ENCODE measurements at regions not wholly inside any gene's neighbourhood (a gene's known extent, or its start where the extent isn't known, plus 50 kb on each side); places are given as distances from the start of the nearest gene placed in this dataset.
"Not testable (repeated sequence)": the region's sequence is repeated elsewhere in the genome, so short reads cannot be mapped to it uniquely, and the experiment has no call there.

- Mint-ChIP-seq H3K27ac (no peak overlapping the region), H3K36me3 (ENCODE audit: low read depth) (no peaks in the 10 kb centered on the region), H3K4me3 (no peak overlapping the region), H3K4me1 (no peaks in the 10 kb centered on the region), H3K9me3 (peaks cover 4% of the 10 kb centered on the region), H3K27me3 (peaks cover 9% of the 10 kb centered on the region)
- ATAC-seq (replicated peaks): no peak
These were observed 50.8 kb upstream of the SEL1L start for GRCh38 chr14:81584495-81584894.

GRCh38 chr14:81589381-81590065 is 55.9 kb upstream of the SEL1L start:
- Mint-ChIP-seq H3K4me3 (no peak overlapping the region), H3K4me1 (no peaks in the 10 kb centered on the region), H3K9me3 (no peaks in the 10 kb centered on the region), H3K27ac (no peak overlapping the region), H3K27me3 (peaks cover 4% of the 10 kb centered on the region), H3K36me3 (ENCODE audit: low read depth) (no peaks in the 10 kb centered on the region)
- no peak for ATAC-seq (replicated peaks)

GRCh38 chr14:81591266-81591665 is 57.6 kb upstream of the SEL1L start:
- Mint-ChIP-seq H3K27ac (no peak overlapping the region), H3K36me3 (ENCODE audit: low read depth) (no peaks in the 10 kb centered on the region), H3K4me1 (no peaks in the 10 kb centered on the region), H3K27me3 (peaks cover 4% of the 10 kb centered on the region), H3K9me3 (no peaks in the 10 kb centered on the region), H3K4me3 (no peak overlapping the region)
- ATAC-seq (replicated peaks): no peak

- no peaks in the 10 kb centered on the region for H3K4me1 Mint-ChIP-seq
- peaks cover 7% of the 10 kb centered on the region for H3K27me3 Mint-ChIP-seq
- H3K9me3 Mint-ChIP-seq: no peaks in the 10 kb centered on the region
- H3K27ac Mint-ChIP-seq: no peak overlapping the region
- H3K36me3 Mint-ChIP-seq (ENCODE audit: low read depth): no peaks in the 10 kb centered on the region
- no peak for ATAC-seq (replicated peaks)
- no peak overlapping the region for H3K4me3 Mint-ChIP-seq
These were observed 60.4 kb upstream of the SEL1L start for GRCh38 chr14:81594012-81594411.

- ATAC-seq (replicated peaks): no peak
These were observed 72.0 kb upstream of the SEL1L start for GRCh38 chr14:81605660-81606059.

GRCh38 chr14:81613341-81614045 is 79.8 kb upstream of the SEL1L start:
- no peaks in the 10 kb centered on the region for H3K4me1 Mint-ChIP-seq
- H3K27me3 Mint-ChIP-seq: peaks cover 19% of the 10 kb centered on the region
- ATAC-seq (replicated peaks): no peak

More at GRCh38 chr14:81605660-81606059, 72.0 kb upstream of the SEL1L start:
- no peaks in the 10 kb centered on the region for H3K36me3 Mint-ChIP-seq (ENCODE audit: low read depth)
- H3K27ac Mint-ChIP-seq: no peak overlapping the region
- no peaks in the 10 kb centered on the region for H3K4me1 Mint-ChIP-seq
- no peaks in the 10 kb centered on the region for H3K9me3 Mint-ChIP-seq
- peaks cover 25% of the 10 kb centered on the region for H3K27me3 Mint-ChIP-seq
- H3K4me3 Mint-ChIP-seq: no peak overlapping the region

GRCh38 chr14:81614302-81614701 is 80.6 kb upstream of the SEL1L start:
- ATAC-seq (replicated peaks); H3K27ac Mint-ChIP-seq; H3K36me3 Mint-ChIP-seq (ENCODE audit: low read depth); H3K9me3 Mint-ChIP-seq; H3K4me1 Mint-ChIP-seq; H3K4me3 Mint-ChIP-seq: not testable (repeated sequence)
- H3K27me3 Mint-ChIP-seq: peaks cover 24% of the 10 kb centered on the region

More at GRCh38 chr14:81613341-81614045, 79.8 kb upstream of the SEL1L start:
- no peak overlapping the region for H3K4me3 Mint-ChIP-seq
- H3K36me3 Mint-ChIP-seq (ENCODE audit: low read depth): no peaks in the 10 kb centered on the region
- H3K9me3 Mint-ChIP-seq: peaks cover 5% of the 10 kb centered on the region
- no peak overlapping the region for H3K27ac Mint-ChIP-seq

GRCh38 chr14:81618695-81619094 is 85.0 kb upstream of the SEL1L start:
- Mint-ChIP-seq H3K27ac (no peak overlapping the region), H3K4me3 (no peak overlapping the region), H3K9me3 (no peaks in the 10 kb centered on the region), H3K27me3 (peaks cover 13% of the 10 kb centered on the region), H3K4me1 (no peaks in the 10 kb centered on the region), H3K36me3 (ENCODE audit: low read depth) (no peaks in the 10 kb centered on the region)
- ATAC-seq (replicated peaks): no peak

- peaks cover 18% of the 10 kb centered on the region for H3K27me3 Mint-ChIP-seq
- ATAC-seq (replicated peaks): no peak
- H3K27ac Mint-ChIP-seq: no peak overlapping the region
- H3K4me3 Mint-ChIP-seq: no peak overlapping the region
- no peaks in the 10 kb centered on the region for H3K4me1 Mint-ChIP-seq
- no peaks in the 10 kb centered on the region for H3K36me3 Mint-ChIP-seq (ENCODE audit: low read depth)
- no peaks in the 10 kb centered on the region for H3K9me3 Mint-ChIP-seq
These were observed 86.2 kb upstream of the SEL1L start for GRCh38 chr14:81619816-81620215.

GRCh38 chr14:81623771-81624396 is 90.2 kb upstream of the SEL1L start:
- not testable (repeated sequence) for ATAC-seq (replicated peaks); H3K36me3 Mint-ChIP-seq (ENCODE audit: low read depth); H3K4me3 Mint-ChIP-seq; H3K9me3 Mint-ChIP-seq; H3K27ac Mint-ChIP-seq; H3K4me1 Mint-ChIP-seq
- H3K27me3 Mint-ChIP-seq: peaks cover 11% of the 10 kb centered on the region

- Mint-ChIP-seq H3K27ac (no peak overlapping the region), H3K36me3 (ENCODE audit: low read depth) (no peaks in the 10 kb centered on the region), H3K4me1 (no peaks in the 10 kb centered on the region), H3K4me3 (no peak overlapping the region), H3K27me3 (peaks cover 7% of the 10 kb centered on the region), H3K9me3 (no peaks in the 10 kb centered on the region)
- ATAC-seq (replicated peaks): no peak
These were observed 91.7 kb upstream of the SEL1L start for GRCh38 chr14:81625343-81625742.

- H3K4me3 Mint-ChIP-seq: no peak overlapping the region
- ATAC-seq (replicated peaks): no peak
- H3K27ac Mint-ChIP-seq: no peak overlapping the region
- H3K36me3 Mint-ChIP-seq (ENCODE audit: low read depth): no peaks in the 10 kb centered on the region
- H3K27me3 Mint-ChIP-seq: peaks cover 2% of the 10 kb centered on the region
- no peaks in the 10 kb centered on the region for H3K9me3 Mint-ChIP-seq
- no peaks in the 10 kb centered on the region for H3K4me1 Mint-ChIP-seq
These were observed 98.5 kb upstream of the SEL1L start for GRCh38 chr14:81632157-81632556.

GRCh38 chr14:81633496-81633895 is 99.8 kb upstream of the SEL1L start:
- Mint-ChIP-seq H3K4me3 (no peak overlapping the region), H3K36me3 (ENCODE audit: low read depth) (no peaks in the 10 kb centered on the region), H3K9me3 (no peaks in the 10 kb centered on the region)

GRCh38 chr14:81637639-81638038 is 104.0 kb upstream of the SEL1L start:
- Mint-ChIP-seq H3K27me3 (no peaks in the 10 kb centered on the region), H3K4me1 (no peaks in the 10 kb centered on the region), H3K9me3 (no peaks in the 10 kb centered on the region), H3K27ac (no peak overlapping the region), H3K36me3 (ENCODE audit: low read depth) (no peaks in the 10 kb centered on the region), H3K4me3 (no peak overlapping the region)
- ATAC-seq (replicated peaks): no peak

More at GRCh38 chr14:81633496-81633895, 99.8 kb upstream of the SEL1L start:
- H3K27ac Mint-ChIP-seq: no peak overlapping the region
- H3K4me1 Mint-ChIP-seq: no peaks in the 10 kb centered on the region
- ATAC-seq (replicated peaks): no peak
- H3K27me3 Mint-ChIP-seq: peaks cover 2% of the 10 kb centered on the region
